HG03135 (cell line): ENCODE measurements at regions not wholly inside any gene's neighbourhood (a gene's known extent, or its start where the extent isn't known, plus 50 kb on each side); places are given as distances from the start of the nearest gene placed in this dataset.

Source experiments
- ATAC-seq: cut with Tn5 transposase; IDR thresholded peaks from one replicate; pipeline ENCODE4 v1.9.1; 2021; ENCODE audit warnings: mild to moderate bottlenecking, moderate library complexity; ENCODE audit not compliant: unreplicated experiment

GRCh38 chr21:35672313-35672712 is 388.0 kb downstream of the SETD4 start:
- no peak for ATAC-seq

- ATAC-seq: no peak
These were observed 395.6 kb downstream of the SETD4 start for GRCh38 chr21:35664683-35665082.

- no peak for ATAC-seq
These were observed 396.3 kb downstream of the SETD4 start for GRCh38 chr21:35663856-35664606.

GRCh38 chr21:35658242-35658641 is 402.1 kb downstream of the SETD4 start:
- ATAC-seq: no peak

- ATAC-seq: no peak
These were observed 407.5 kb downstream of the SETD4 start for GRCh38 chr21:35652872-35653271.

- ATAC-seq: no peak
These were observed 408.1 kb downstream of the SETD4 start for GRCh38 chr21:35652196-35652595.

GRCh38 chr21:35651196-35651595 is 409.1 kb downstream of the SETD4 start:
- ATAC-seq: no peak

- no peak for ATAC-seq
These were observed 411.1 kb downstream of the SETD4 start for GRCh38 chr21:35649186-35649585.

GRCh38 chr21:35648512-35648911 is 411.8 kb downstream of the SETD4 start:
- no peak for ATAC-seq

- ATAC-seq: no peak
These were observed 413.7 kb downstream of the SETD4 start for GRCh38 chr21:35646606-35647005.

- ATAC-seq: no peak
These were observed 414.3 kb downstream of the SETD4 start for GRCh38 chr21:35645991-35646390.

- no peak for ATAC-seq
These were observed 415.8 kb downstream of the SETD4 start for GRCh38 chr21:35644523-35644922.

GRCh38 chr21:35643176-35643575 is 417.1 kb downstream of the SETD4 start:
- ATAC-seq: no peak

GRCh38 chr21:35641271-35642016 is 418.9 kb downstream of the SETD4 start:
- ATAC-seq: no peak

GRCh38 chr21:35637431-35637830 is 422.9 kb downstream of the SETD4 start:
- no peak for ATAC-seq

- ATAC-seq: no peak
These were observed 424.3 kb downstream of the SETD4 start for GRCh38 chr21:35635994-35636393.

GRCh38 chr21:35635261-35635660 is 425.1 kb downstream of the SETD4 start:
- ATAC-seq: no peak

GRCh38 chr21:35633501-35633900 is 426.8 kb downstream of the SETD4 start:
- no peak for ATAC-seq

- ATAC-seq: no peak
These were observed 427.6 kb downstream of the SETD4 start for GRCh38 chr21:35632711-35633110.

GRCh38 chr21:35628316-35628715 is 432.0 kb downstream of the SETD4 start:
- no peak for ATAC-seq

GRCh38 chr21:35627462-35627861 is 432.9 kb downstream of the SETD4 start:
- no peak for ATAC-seq

GRCh38 chr21:35625576-35625975 is 434.8 kb downstream of the SETD4 start:
- no peak for ATAC-seq
